A549 (cell line): ENCODE measurements at regions not wholly inside any gene's neighbourhood (a gene's known extent, or its start where the extent isn't known, plus 50 kb on each side); places are given as distances from the start of the nearest gene placed in this dataset.

Experiments used
- ATAC-seq, 2 experiments: fragments of 200-7000 bp in 1 of 2; fragments of >200 bp in 1 of 2; cut with Nextera tagmentation in 1 of 2; cut with Tn5 transposase in 1 of 2; 3 replicates each; pipeline versions ENCODE4 v1.8.0 to v1.9.1; 2018 to 2020; ENCODE audit warnings: mild to moderate bottlenecking in 1 of 2, moderate library complexity in 1 of 2
- CTCF ChIA-PET: fragments of 300-600 bp; sonication (Branson Sonifier 250); formaldehyde crosslinking; extraction: SDS; loops from one replicate; lab custom pipeline; 2021; ENCODE audit warnings: antibody characterized with exemption, inconsistent platforms; lab: Yijun Ruan, JAX
- POLR2A ChIA-PET: fragments of 350-600 bp; formaldehyde crosslinking; extraction: SDS; loops from one replicate; lab custom pipeline; 2021; ENCODE audit warnings: antibody characterized with exemption, inconsistent platforms; lab: Yijun Ruan, JAX
- DNase-seq, 2 experiments: peaks; one replicate each; pipeline versions ENCODE4 v3.0.0 to v3.0.0-alpha.2; 2011 to 2016; ENCODE audit warnings: low read depth in 1 of 2, low spot score in 1 of 2
- FAIRE-seq: peaks from 2 replicates; lab custom pipeline; 2011; peaks lifted over from hg19 to GRCh38; lab: Jason Lieb, UNC
- H3K27ac ChIP-seq, 2 experiments: fragments of >200 bp; sonication (Bioruptor Twin); formaldehyde crosslinking; 3 replicates each; pipeline ENCODE4 v1.5.1; 2016 to 2017
- H3K4me1 ChIP-seq: fragments of >200 bp; sonication (Bioruptor Twin); formaldehyde crosslinking; 3 replicates; pipeline ENCODE4 v1.6.1; 2016
- H3K4me2 ChIP-seq: fragments of >200 bp; sonication (Bioruptor Twin); formaldehyde crosslinking; 3 replicates; pipeline ENCODE4 v1.6.1; 2016
- H3K4me3 ChIP-seq: fragments of >200 bp; sonication (Bioruptor Twin); formaldehyde crosslinking; 3 replicates; pipeline ENCODE4 v1.5.1; 2016
- H3K9me3 ChIP-seq: fragments of >200 bp; sonication (Bioruptor Twin); formaldehyde crosslinking; 3 replicates; pipeline ENCODE4 v1.6.1; 2016
- CBX8 ChIP-seq: fragments of 200-600 bp; sonication (generic); IDR thresholded peaks from 2 replicates; pipeline ENCODE4 v1.6.1; 2016
- CEBPB ChIP-seq, 2 experiments: fragments of >200 bp in 1 of 2; sonication (Bioruptor Twin) in 1 of 2; formaldehyde crosslinking in 1 of 2; IDR thresholded peaks; 2 replicates each; pipeline ENCODE4 v1.6.1; 2012 to 2016
- CHD2 ChIP-seq: fragments of 150-350 bp; IDR thresholded peaks from 2 replicates; pipeline ENCODE4 v1.6.1; 2014; ENCODE audit warnings: low read length; ENCODE audit not compliant: partially characterized antibody
- CHD4 ChIP-seq: fragments of 200-600 bp; sonication (generic); IDR thresholded peaks from 2 replicates; pipeline ENCODE4 v1.6.1; 2016; ENCODE audit warnings: antibody characterized with exemption, mild to moderate bottlenecking, borderline replicate concordance
- CTCF ChIP-seq: fragments of >200 bp; sonication (Bioruptor Twin); formaldehyde crosslinking; IDR thresholded peaks from 3 replicates; pipeline ENCODE4 v1.5.1; 2016
- E2F6 ChIP-seq: IDR thresholded peaks from 2 replicates; pipeline ENCODE4 v1.6.1; 2012; ENCODE audit warnings: low read depth, borderline replicate concordance
- EP300 ChIP-seq, 2 experiments: fragments of >200 bp; sonication (Bioruptor Twin); formaldehyde crosslinking; IDR thresholded peaks; 2 replicates in 1 of 2; 3 replicates in 1 of 2; pipeline ENCODE4 v1.6.1; 2016 to 2017
- ESRRA ChIP-seq: fragments of 150-350 bp; IDR thresholded peaks from 2 replicates; pipeline ENCODE4 v1.6.1; 2014; ENCODE audit warnings: mild to moderate bottlenecking, low read length, borderline replicate concordance
- GATA3 ChIP-seq: IDR thresholded peaks from 2 replicates; pipeline ENCODE4 v1.6.1; 2012; ENCODE audit warnings: borderline replicate concordance
- HOXB13 ChIP-seq: fragments of 250-450 bp; sonication (Bioruptor Pico); IDR thresholded peaks from 2 replicates; pipeline ENCODE4 v1.5.0; 2020; ENCODE audit warnings: low read depth, mild to moderate bottlenecking, moderate library complexity
- HOXB5 ChIP-seq: fragments of 250-450 bp; sonication (Bioruptor Pico); IDR thresholded peaks from 2 replicates; pipeline ENCODE4 v1.5.0; 2020; ENCODE audit warnings: mild to moderate bottlenecking, moderate library complexity
- JUNB ChIP-seq: fragments of >200 bp; sonication (Bioruptor Twin); formaldehyde crosslinking; IDR thresholded peaks from 2 replicates; pipeline ENCODE4 v1.6.1; 2016
- KDM1A ChIP-seq: fragments of 200-600 bp; sonication (generic); IDR thresholded peaks from 2 replicates; pipeline ENCODE4 v1.6.1; 2016; ENCODE audit warnings: low read depth, mild to moderate bottlenecking
- MAFK ChIP-seq: fragments of 450-650 bp; IDR thresholded peaks from 2 replicates; pipeline ENCODE4 v1.6.1; 2014; ENCODE audit not compliant: partially characterized antibody
- PHF8 ChIP-seq: fragments of 200-600 bp; sonication (generic); IDR thresholded peaks from 2 replicates; pipeline ENCODE4 v1.6.1; 2016; ENCODE audit warnings: low read depth, mild to moderate bottlenecking, antibody characterized with exemption, moderate library complexity, borderline replicate concordance
- POLR2A ChIP-seq: IDR thresholded peaks from 2 replicates; pipeline ENCODE4 v1.6.1; 2012; ENCODE audit warnings: mild to moderate bottlenecking, low read length
- POLR2AphosphoS2 ChIP-seq: conservative IDR thresholded peaks from 2 replicates; pipeline ENCODE4 v1.6.1; 2012; ENCODE audit warnings: low read length, improper control_type of control experiment, inconsistent platforms
- RARB ChIP-seq: fragments of 250-450 bp; sonication (Bioruptor Pico); IDR thresholded peaks from 2 replicates; pipeline ENCODE4 v1.8.0; 2021; ENCODE audit warnings: mild to moderate bottlenecking, moderate library complexity
- SMC3 ChIP-seq: fragments of >200 bp; sonication (Bioruptor Twin); formaldehyde crosslinking; IDR thresholded peaks from 3 replicates; pipeline ENCODE4 v1.6.1; 2018; ENCODE audit warnings: inconsistent platforms
- ZNF302 ChIP-seq: fragments of 250-450 bp; sonication (Bioruptor Pico); IDR thresholded peaks from 2 replicates; pipeline ENCODE4 v1.9.0; 2021; ENCODE audit warnings: inconsistent platforms, mild to moderate bottlenecking, moderate library complexity
- ZSCAN20 ChIP-seq: fragments of 250-450 bp; sonication (Bioruptor Pico); IDR thresholded peaks from 2 replicates; pipeline ENCODE4 v1.8.0; 2022; ENCODE audit warnings: mild to moderate bottlenecking, moderate library complexity
- WGBS: methylation state at CpG from one replicate; pipeline ENCODE4 v1.1.6; 2017; ENCODE audit errors: missing lambda C conversion rate; 5-methylcytosine and 5-hydroxymethylcytosine counted together
- TF ChIP-seq, protein P1 (sequence below): fragments of 250-450 bp; sonication (Bioruptor Pico); IDR thresholded peaks from 2 replicates; pipeline ENCODE4 v1.5.0; 2021; ENCODE audit warnings: mild to moderate bottlenecking, moderate library complexity, borderline replicate concordance
- TF ChIP-seq, protein P2 (sequence below): IDR thresholded peaks from 2 replicates; pipeline ENCODE4 v1.6.1; 2012
- TF ChIP-seq, protein P3 (sequence below): fragments of 150-350 bp; IDR thresholded peaks from 2 replicates; pipeline ENCODE4 v1.6.1; 2014; ENCODE audit warnings: low read depth, mild to moderate bottlenecking, low read length

DNA sequence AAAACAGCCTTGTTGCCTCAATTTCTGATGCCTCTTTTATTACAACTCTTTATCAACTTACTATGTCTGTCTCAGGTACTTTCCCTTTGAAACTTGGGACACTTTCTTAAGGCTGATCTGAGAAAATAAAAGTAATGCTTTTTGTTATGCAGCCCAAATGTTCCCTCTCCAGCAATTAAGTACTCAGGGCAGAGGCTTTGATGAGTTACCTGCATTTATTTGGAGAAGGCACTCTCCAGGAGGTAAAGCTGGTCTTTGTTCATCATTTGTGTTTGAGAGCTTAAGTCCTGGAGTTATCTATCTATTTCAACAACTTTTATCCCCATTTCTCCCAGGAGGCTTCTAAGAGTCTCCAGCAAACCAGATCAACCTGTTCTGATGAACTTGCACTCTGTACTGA, 259.2 kb downstream of the ASXL3 start:
- no peaks in the 10 kb centered on the region for H3K9me3 ChIP-seq
- H3K4me2 ChIP-seq = no peak overlapping the region
- ATAC-seq (no peak), FAIRE-seq (no peak), DNase-seq (no peak)
- CTCF ChIA-PET = no interaction called here
- no peak for TF ChIP-seq GATA3
- no peak for TF ChIP-seq HOXB5 (CRISPR knock-in tag)
- TF ChIP-seq PHF8 = no peak
- TF ChIP-seq, protein P1, sequence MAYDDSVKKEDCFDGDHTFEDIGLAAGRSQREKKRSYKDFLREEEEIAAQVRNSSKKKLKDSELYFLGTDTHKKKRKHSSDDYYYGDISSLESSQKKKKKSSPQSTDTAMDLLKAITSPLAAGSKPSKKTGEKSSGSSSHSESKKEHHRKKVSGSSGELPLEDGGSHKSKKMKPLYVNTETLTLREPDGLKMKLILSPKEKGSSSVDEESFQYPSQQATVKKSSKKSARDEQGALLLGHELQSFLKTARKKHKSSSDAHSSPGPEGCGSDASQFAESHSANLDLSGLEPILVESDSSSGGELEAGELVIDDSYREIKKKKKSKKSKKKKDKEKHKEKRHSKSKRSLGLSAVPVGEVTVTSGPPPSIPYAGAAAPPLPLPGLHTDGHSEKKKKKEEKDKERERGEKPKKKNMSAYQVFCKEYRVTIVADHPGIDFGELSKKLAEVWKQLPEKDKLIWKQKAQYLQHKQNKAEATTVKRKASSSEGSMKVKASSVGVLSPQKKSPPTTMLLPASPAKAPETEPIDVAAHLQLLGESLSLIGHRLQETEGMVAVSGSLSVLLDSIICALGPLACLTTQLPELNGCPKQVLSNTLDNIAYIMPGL = no peak
- TF ChIP-seq, protein P2, sequence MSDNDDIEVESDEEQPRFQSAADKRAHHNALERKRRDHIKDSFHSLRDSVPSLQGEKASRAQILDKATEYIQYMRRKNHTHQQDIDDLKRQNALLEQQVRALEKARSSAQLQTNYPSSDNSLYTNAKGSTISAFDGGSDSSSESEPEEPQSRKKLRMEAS = no peak
- no peak for TF ChIP-seq SMC3
- TF ChIP-seq POLR2A = no peak
- TF ChIP-seq MAFK = no peak
- no peak for TF ChIP-seq CEBPB (IDR thresholded peaks at IDR 0.05)
- TF ChIP-seq CTCF = no peak
- TF ChIP-seq KDM1A = no peak
- TF ChIP-seq EP300 (IDR thresholded peaks at IDR 0.05) = no peak
- TF ChIP-seq JUNB = no peak
- POLR2A ChIA-PET = no interaction called here
- H3K4me3 ChIP-seq = no peak overlapping the region
- no peak overlapping the region for H3K27ac ChIP-seq
- no peaks in the 10 kb centered on the region for H3K4me1 ChIP-seq

GRCh38 chr18:33836564-33836963, 258.5 kb downstream of the ASXL3 start:
- Histone ChIP-seq H3K4me2 (no peak overlapping the region), H3K27ac (no peak overlapping the region), H3K9me3 (no peaks in the 10 kb centered on the region), H3K4me1 (no peaks in the 10 kb centered on the region), H3K4me3 (no peak overlapping the region)
- no peak for FAIRE-seq
- 36% methylated on average over 4 of the region's 4 CpGs for WGBS
- CTCF ChIA-PET = no interaction called here
- POLR2A ChIA-PET = no interaction called here
- no peak for ATAC-seq
- no peak for TF ChIP-seq ZNF302 (CRISPR knock-in tag)
- no peak for TF ChIP-seq E2F6
- no peak for TF ChIP-seq CHD4
- TF ChIP-seq PHF8 = no peak
- no peak for TF ChIP-seq CBX8
- no peak for TF ChIP-seq RARB (CRISPR knock-in tag)
- TF ChIP-seq ESRRA = no peak
- TF ChIP-seq HOXB13 (CRISPR knock-in tag) = no peak
- TF ChIP-seq EP300 (IDR thresholded peaks at IDR 0.05) = no peak
- TF ChIP-seq CTCF = no peak
- TF ChIP-seq ZSCAN20 (CRISPR knock-in tag) = no peak
- no peak for TF ChIP-seq CHD2
- no peak for TF ChIP-seq POLR2AphosphoS2
- TF ChIP-seq POLR2A = no peak
- TF ChIP-seq, protein P3, sequence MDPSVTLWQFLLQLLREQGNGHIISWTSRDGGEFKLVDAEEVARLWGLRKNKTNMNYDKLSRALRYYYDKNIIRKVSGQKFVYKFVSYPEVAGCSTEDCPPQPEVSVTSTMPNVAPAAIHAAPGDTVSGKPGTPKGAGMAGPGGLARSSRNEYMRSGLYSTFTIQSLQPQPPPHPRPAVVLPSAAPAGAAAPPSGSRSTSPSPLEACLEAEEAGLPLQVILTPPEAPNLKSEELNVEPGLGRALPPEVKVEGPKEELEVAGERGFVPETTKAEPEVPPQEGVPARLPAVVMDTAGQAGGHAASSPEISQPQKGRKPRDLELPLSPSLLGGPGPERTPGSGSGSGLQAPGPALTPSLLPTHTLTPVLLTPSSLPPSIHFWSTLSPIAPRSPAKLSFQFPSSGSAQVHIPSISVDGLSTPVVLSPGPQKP = no peak
- no peak for DNase-seq
